NAMALWA (cell line): ENCODE measurements at regions not wholly inside any gene's neighbourhood (a gene's known extent, or its start where the extent isn't known, plus 50 kb on each side); places are given as distances from the start of the nearest gene placed in this dataset.

Source experiments
- DNase-seq: peaks from one replicate; pipeline ENCODE4 v3.0.0-alpha.2; 2015; ENCODE audit warnings: low spot score

DNA sequence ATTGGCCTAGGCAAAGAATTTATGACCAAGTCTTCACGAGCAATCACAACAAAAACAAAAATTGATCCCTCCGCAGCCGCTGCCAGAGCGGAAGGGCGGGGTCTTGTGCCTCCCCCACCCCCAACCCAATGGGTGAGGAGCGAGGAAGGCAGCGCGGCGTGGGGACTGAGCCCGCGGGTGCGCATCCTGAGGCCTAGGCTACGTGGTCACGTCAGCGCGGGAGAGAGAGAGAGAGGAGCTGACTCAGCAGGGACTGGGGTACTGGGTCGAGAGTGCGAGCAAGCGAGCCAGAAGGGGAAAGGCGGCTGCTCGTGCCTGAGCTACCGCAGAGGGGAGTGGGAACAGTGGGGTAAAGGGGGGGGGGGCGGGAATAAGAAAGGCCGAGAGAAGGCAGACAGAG, 90.1 kb upstream of the FERMT1 start:
- DNase-seq: no peak

- no peak for DNase-seq
Observed at GRCh38 chr20:6209093-6209492, 86.3 kb upstream of the FERMT1 start.

DNA sequence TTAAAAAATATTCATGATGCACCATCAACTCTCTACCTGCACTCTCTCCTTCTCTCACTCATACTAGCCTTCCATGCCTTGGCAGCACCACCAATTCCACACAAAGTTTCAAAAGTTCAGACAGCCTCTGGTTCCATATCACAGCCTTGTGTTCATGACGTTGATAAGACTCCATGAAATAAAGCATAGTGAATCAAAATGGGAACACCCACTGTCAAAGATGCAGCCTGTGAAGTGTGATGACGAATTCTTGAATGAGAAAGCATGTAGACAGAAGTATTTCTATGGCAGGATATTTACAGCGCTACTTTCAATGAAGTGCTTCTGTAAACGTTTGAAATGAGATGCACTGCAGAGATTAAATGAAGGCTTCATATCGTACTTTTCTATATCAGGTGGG, 77.3 kb upstream of the FERMT1 start:
- DNase-seq: no peak

- DNase-seq: no peak
Observed at GRCh38 chr20:6185268-6185667, 62.4 kb upstream of the FERMT1 start.

DNA sequence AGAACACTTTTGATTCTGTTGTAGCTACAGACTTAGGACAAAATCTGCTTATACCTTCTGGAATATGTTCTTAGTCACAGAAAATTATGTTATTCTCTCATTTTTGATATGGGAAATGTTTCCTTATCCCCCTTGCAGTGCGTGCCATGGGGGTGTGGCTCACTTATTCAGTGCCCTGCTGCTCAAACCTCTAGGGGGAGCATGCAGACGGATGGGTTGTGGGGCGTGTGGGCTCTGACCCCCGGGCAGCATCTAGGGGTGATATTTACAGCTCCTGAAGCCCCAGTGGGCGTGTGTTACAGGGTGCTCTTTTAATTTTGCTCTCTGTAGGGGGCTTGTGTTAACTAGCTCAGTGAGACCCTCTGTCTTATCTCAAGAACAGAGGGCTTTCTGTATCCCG, 61.3 kb upstream of the FERMT1 start:
- peak; percentile 32 for DNase-seq

DNA sequence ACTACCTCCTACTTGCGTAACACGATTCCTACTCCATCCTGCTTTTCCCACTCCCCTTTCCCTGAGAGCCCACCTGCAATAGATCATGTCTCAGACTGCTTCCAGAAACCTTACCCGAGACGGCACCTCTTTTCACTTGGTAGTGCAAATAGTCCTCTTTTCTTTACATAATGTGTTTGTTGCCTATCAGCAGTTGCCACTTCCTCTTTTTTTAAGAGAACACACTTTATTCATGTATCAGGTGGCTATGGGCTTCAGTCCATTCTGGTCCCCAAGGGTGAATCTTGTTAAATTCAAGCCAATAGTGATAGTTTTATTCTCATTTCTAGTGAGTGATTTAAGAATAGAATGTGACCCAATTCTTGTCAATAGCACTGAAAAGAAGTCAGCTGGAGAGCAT, 57.7 kb upstream of the FERMT1 start:
- peak; percentile 26 for DNase-seq

- DNase-seq: peak; percentile 43
Observed at GRCh38 chr20:6178537-6178936, 55.7 kb upstream of the FERMT1 start.

GRCh38 chr20:6173481-6173880, 50.7 kb upstream of the FERMT1 start:
- DNase-seq: no peak
